SK-N-SH (cell line): ENCODE measurements at regions not wholly inside any gene's neighbourhood (a gene's known extent, or its start where the extent isn't known, plus 50 kb on each side); places are given as distances from the start of the nearest gene placed in this dataset.

ENCODE experiments used
- CTCF ChIA-PET: fragments of 300-600, 350-600 bp; formaldehyde crosslinking; extraction: SDS; loops from one replicate; lab custom pipeline; 2021; lab: Yijun Ruan, JAX
- POLR2A ChIA-PET: fragments of 350-600 bp; sonication (Branson Sonifier 250); formaldehyde crosslinking; extraction: SDS; loops from one replicate; lab custom pipeline; 2020; ENCODE audit warnings: antibody characterized with exemption, inconsistent platforms; lab: Yijun Ruan, JAX
- DNase-seq: peaks from one replicate; pipeline ENCODE4 v3.0.0; 2012
- H2AFZ ChIP-seq: fragments of 200-600 bp; sonication (generic); 2 replicates; pipeline ENCODE4 v1.8.1; 2016; ENCODE audit warnings: antibody characterized with exemption, mild to moderate bottlenecking, low read depth
- H3F3A ChIP-seq: fragments of 200-600 bp; sonication (generic); replicated peaks from 2 replicates; pipeline ENCODE3; 2016; ENCODE audit warnings: antibody characterized with exemption, mild to moderate bottlenecking; ENCODE audit not compliant: insufficient read depth
- H3K27ac ChIP-seq, 2 experiments: fragments of 200-500 bp in 1 of 2; fragments of 200-600 bp in 1 of 2; sonication (Bioruptor generic) in 1 of 2; sonication (generic), shearing (Covaris generic) in 1 of 2; 2 replicates each; pipeline versions ENCODE4 v1.5.1 to v1.6.1; 2014 to 2016; ENCODE audit warnings: low read depth in 2 of 2, inconsistent platforms in 1 of 2, low read length in 1 of 2, mild to moderate bottlenecking in 1 of 2, mixed read lengths in 1 of 2
- H3K27me3 ChIP-seq: fragments of 200-600 bp; sonication (generic), shearing (Covaris generic); 2 replicates; pipeline ENCODE4 v1.6.1; 2016; ENCODE audit warnings: mixed run types; ENCODE audit not compliant: insufficient read depth
- H3K36me3 ChIP-seq, 2 experiments: fragments of 200-500 bp in 1 of 2; fragments of 200-600 bp in 1 of 2; sonication (Bioruptor generic) in 1 of 2; sonication (generic) in 1 of 2; replicated peaks in 1 of 2; 2 replicates each; pipeline versions ENCODE3 to v1.5.1; 2014 to 2016; ENCODE audit warnings: low read length in 1 of 2, mild to moderate bottlenecking in 1 of 2; ENCODE audit not compliant: insufficient read depth in 2 of 2, control insufficient read depth in 1 of 2
- H3K4me1 ChIP-seq, 2 experiments: fragments of 200-500 bp in 1 of 2; fragments of 200-600 bp in 1 of 2; sonication (Bioruptor generic) in 1 of 2; sonication (generic), shearing (Covaris generic) in 1 of 2; 2 replicates each; pipeline versions ENCODE4 v1.5.1 to v1.6.1; 2014 to 2016; ENCODE audit warnings: low read depth in 1 of 2, low read length in 1 of 2, mixed run types in 1 of 2; ENCODE audit not compliant: insufficient read depth in 2 of 2, control insufficient read depth in 1 of 2
- H3K4me2 ChIP-seq: fragments of 200-600 bp; sonication (generic), shearing (Covaris generic); 2 replicates; pipeline ENCODE4 v1.6.1; 2017; ENCODE audit warnings: mixed run types
- H3K4me3 ChIP-seq, 2 experiments: fragments of 200-500 bp in 1 of 2; fragments of 200-600 bp in 1 of 2; sonication (Bioruptor generic) in 1 of 2; sonication (generic), shearing (Covaris generic) in 1 of 2; 2 replicates each; pipeline versions ENCODE4 v1.5.1 to v1.8.1; 2014 to 2016; ENCODE audit warnings: low read depth in 2 of 2, inconsistent platforms in 1 of 2, low read length in 1 of 2, mild to moderate bottlenecking in 1 of 2, mixed read lengths in 1 of 2, moderate library complexity in 1 of 2
- H3K79me2 ChIP-seq: fragments of 200-600 bp; sonication (generic); 2 replicates; pipeline ENCODE4 v1.8.1; 2017; ENCODE audit warnings: mild to moderate bottlenecking; ENCODE audit not compliant: insufficient read depth
- H3K9ac ChIP-seq: fragments of 200-600 bp; sonication (generic); 2 replicates; pipeline ENCODE4 v1.6.1; 2017; ENCODE audit warnings: mixed run types
- H3K9me2 ChIP-seq: fragments of 200-600 bp; sonication (generic); 2 replicates; pipeline ENCODE4 v1.6.1; 2017; ENCODE audit warnings: mixed run types
- H3K9me3 ChIP-seq: fragments of 200-600 bp; sonication (generic); 2 replicates; pipeline ENCODE4 v1.6.1; 2017; ENCODE audit warnings: mixed run types, mild to moderate bottlenecking, moderate library complexity
- H4K20me1 ChIP-seq: fragments of 200-600 bp; sonication (generic); 2 replicates; pipeline ENCODE4 v1.6.1; 2017; ENCODE audit warnings: mild to moderate bottlenecking, mixed run types; ENCODE audit not compliant: insufficient read depth
- CHD2 ChIP-seq: fragments of 150-350 bp; IDR thresholded peaks from 2 replicates; pipeline ENCODE4 v1.6.1; 2018; ENCODE audit warnings: low read length; ENCODE audit not compliant: partially characterized antibody
- ELF1 ChIP-seq: IDR thresholded peaks from 2 replicates; pipeline ENCODE4 v1.4.0; 2012
- EP300 ChIP-seq, 2 experiments: IDR thresholded peaks; 2 replicates each; pipeline versions ENCODE4 v1.4.0 to v1.6.1; 2012; ENCODE audit warnings: borderline replicate concordance in 1 of 2, low read depth in 1 of 2, low read length in 1 of 2
- FOSL2 ChIP-seq: IDR thresholded peaks from 2 replicates; pipeline ENCODE4 v1.4.0; 2012; ENCODE audit warnings: low read depth, mild to moderate bottlenecking, moderate library complexity, borderline replicate concordance
- FOXJ3 ChIP-seq: sonication (generic); formaldehyde crosslinking; IDR thresholded peaks from 2 replicates; pipeline ENCODE4 v1.5.1; 2020; ENCODE audit warnings: mild to moderate bottlenecking, missing genetic modification reagents
- FOXM1 ChIP-seq: IDR thresholded peaks from 2 replicates; pipeline ENCODE4 v1.4.0; 2012; ENCODE audit warnings: low read depth, mild to moderate bottlenecking
- GABPA ChIP-seq: IDR thresholded peaks from 2 replicates; pipeline ENCODE4 v1.4.0; 2012; ENCODE audit warnings: low read depth, mild to moderate bottlenecking
- JUND ChIP-seq: IDR thresholded peaks from 2 replicates; pipeline ENCODE4 v1.4.0; 2012
- PBX3 ChIP-seq: IDR thresholded peaks from 2 replicates; pipeline ENCODE4; 2012
- RAD21 ChIP-seq: IDR thresholded peaks from 2 replicates; pipeline ENCODE4 v1.6.1; 2012; ENCODE audit warnings: mild to moderate bottlenecking, low read length
- SIN3A ChIP-seq: IDR thresholded peaks from 2 replicates; pipeline ENCODE4 v1.6.1; 2012; ENCODE audit warnings: low read depth, mild to moderate bottlenecking, low read length, moderate library complexity, borderline replicate concordance
- SMC3 ChIP-seq: IDR thresholded peaks from 2 replicates; pipeline ENCODE4 v1.6.1; 2012; ENCODE audit warnings: low read depth, low read length, improper control_type of control experiment
- TAF1 ChIP-seq: IDR thresholded peaks from 2 replicates; pipeline ENCODE4 v1.6.1; 2012; ENCODE audit warnings: low read depth, mild to moderate bottlenecking, low read length, moderate library complexity, borderline replicate concordance
- TEAD4 ChIP-seq: IDR thresholded peaks from 2 replicates; pipeline ENCODE4 v1.4.0; 2012; ENCODE audit warnings: mild to moderate bottlenecking, borderline replicate concordance; ENCODE audit not compliant: insufficient read depth
- USF1 ChIP-seq: IDR thresholded peaks from 2 replicates; pipeline ENCODE4 v1.4.0; 2012; ENCODE audit warnings: low read depth, borderline replicate concordance
- YY1 ChIP-seq: IDR thresholded peaks from 2 replicates; pipeline ENCODE4 v1.4.0; 2012; ENCODE audit warnings: low read depth, mild to moderate bottlenecking
- ZBTB33 ChIP-seq: IDR thresholded peaks from 2 replicates; pipeline ENCODE4 v1.4.0; 2012; ENCODE audit warnings: low read depth, borderline replicate concordance
- TF ChIP-seq, protein P1 (sequence below): fragments of 200-600 bp; sonication (generic); IDR thresholded peaks from 2 replicates; pipeline ENCODE4 v1.6.1; 2017; ENCODE audit warnings: antibody characterized with exemption, mild to moderate bottlenecking, moderate library complexity
- TF ChIP-seq, protein P2 (sequence below): IDR thresholded peaks from 2 replicates; pipeline ENCODE4 v1.4.0; 2012; ENCODE audit warnings: low read depth

- CTCF ChIA-PET = interaction anchor here (1.0 kb wide), 1 partner anchor 335 kb away, joined by 4 read pairs; no protein-coding TSS in a partner anchor
- POLR2A ChIA-PET = no interaction called here
- no peak overlapping the region for H2AFZ ChIP-seq
Observed at GRCh38 chr17:34114174-34114573, 140.9 kb upstream of the CCL2 start.

GRCh38 chr17:34116306-34116705 is 138.8 kb upstream of the CCL2 start:
- no peaks in the 10 kb centered on the region for H3K79me2 ChIP-seq
- H3F3A ChIP-seq = no peaks in the 10 kb centered on the region
- no peak overlapping the region for H3K4me2 ChIP-seq
- TF ChIP-seq PBX3 = no peak
- TF ChIP-seq, protein P1, sequence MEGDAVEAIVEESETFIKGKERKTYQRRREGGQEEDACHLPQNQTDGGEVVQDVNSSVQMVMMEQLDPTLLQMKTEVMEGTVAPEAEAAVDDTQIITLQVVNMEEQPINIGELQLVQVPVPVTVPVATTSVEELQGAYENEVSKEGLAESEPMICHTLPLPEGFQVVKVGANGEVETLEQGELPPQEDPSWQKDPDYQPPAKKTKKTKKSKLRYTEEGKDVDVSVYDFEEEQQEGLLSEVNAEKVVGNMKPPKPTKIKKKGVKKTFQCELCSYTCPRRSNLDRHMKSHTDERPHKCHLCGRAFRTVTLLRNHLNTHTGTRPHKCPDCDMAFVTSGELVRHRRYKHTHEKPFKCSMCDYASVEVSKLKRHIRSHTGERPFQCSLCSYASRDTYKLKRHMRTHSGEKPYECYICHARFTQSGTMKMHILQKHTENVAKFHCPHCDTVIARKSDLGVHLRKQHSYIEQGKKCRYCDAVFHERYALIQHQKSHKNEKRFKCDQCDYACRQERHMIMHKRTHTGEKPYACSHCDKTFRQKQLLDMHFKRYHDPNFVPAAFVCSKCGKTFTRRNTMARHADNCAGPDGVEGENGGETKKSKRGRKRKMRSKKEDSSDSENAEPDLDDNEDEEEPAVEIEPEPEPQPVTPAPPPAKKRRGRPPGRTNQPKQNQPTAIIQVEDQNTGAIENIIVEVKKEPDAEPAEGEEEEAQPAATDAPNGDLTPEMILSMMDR = no peak
- no peak for TF ChIP-seq FOSL2
- TF ChIP-seq CHD2 = no peak
- no peak for TF ChIP-seq TAF1
- no peak for TF ChIP-seq FOXJ3 (CRISPR knock-in tag)
- TF ChIP-seq JUND = no peak
- no peak for TF ChIP-seq EP300 (IDR thresholded peaks at IDR 0.05; ENCODE audit: borderline replicate concordance in 1 of 2, low read depth in 1 of 2, low read length in 1 of 2)
- TF ChIP-seq SIN3A = no peak
- TF ChIP-seq, protein P2, sequence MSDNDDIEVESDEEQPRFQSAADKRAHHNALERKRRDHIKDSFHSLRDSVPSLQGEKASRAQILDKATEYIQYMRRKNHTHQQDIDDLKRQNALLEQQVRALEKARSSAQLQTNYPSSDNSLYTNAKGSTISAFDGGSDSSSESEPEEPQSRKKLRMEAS = no peak
- no peak for TF ChIP-seq TEAD4
- H3K27ac ChIP-seq = no peak overlapping the region
- ChIA-PET CTCF (no interaction called here), POLR2A (no interaction called here)
- no peak for DNase-seq
- no peak overlapping the region for H2AFZ ChIP-seq
- no peaks in the 10 kb centered on the region for H3K27me3 ChIP-seq
- H4K20me1 ChIP-seq = no peaks in the 10 kb centered on the region
- peaks cover 0 to 4% of the 10 kb centered on the region in 2 experiments; a peak in 1 of 4 replicates for H3K4me1 ChIP-seq
- H3K9ac ChIP-seq = no peak overlapping the region
- no peak overlapping the region for H3K4me3 ChIP-seq
- H3K36me3 ChIP-seq = no peaks in the 10 kb centered on the region
- no peaks in the 10 kb centered on the region for H3K9me2 ChIP-seq
- no peaks in the 10 kb centered on the region for H3K9me3 ChIP-seq

More at GRCh38 chr17:34114174-34114573, 140.9 kb upstream of the CCL2 start:
- Histone ChIP-seq H3K27ac (no peak overlapping the region), H3K9me3 (no peaks in the 10 kb centered on the region), H3K4me1 (peaks cover 0 to 8% of the 10 kb centered on the region in 2 experiments; a peak in 1 of 4 replicates), H3K36me3 (no peaks in the 10 kb centered on the region), H3K9me2 (no peaks in the 10 kb centered on the region), H4K20me1 (no peaks in the 10 kb centered on the region), H3K9ac (no peak overlapping the region), H3K4me3 (no peak overlapping the region), H3K4me2 (no peak overlapping the region), H3F3A (no peaks in the 10 kb centered on the region), H3K79me2 (no peaks in the 10 kb centered on the region), H3K27me3 (no peaks in the 10 kb centered on the region)
- DNase-seq = no peak
- TF ChIP-seq USF1 = no peak
- no peak for TF ChIP-seq TAF1
- no peak for TF ChIP-seq SMC3
- TF ChIP-seq GABPA = no peak
- no peak for TF ChIP-seq YY1
- TF ChIP-seq ZBTB33 = no peak
- TF ChIP-seq ELF1 = no peak
- no peak for TF ChIP-seq EP300 (IDR thresholded peaks at IDR 0.05; ENCODE audit: borderline replicate concordance in 1 of 2, low read depth in 1 of 2, low read length in 1 of 2)
- no peak for TF ChIP-seq FOXM1
- TF ChIP-seq, protein P2 = no peak
- no peak for TF ChIP-seq RAD21
